Heart right ventricle (tissue), 16 donors: ENCODE measurements at regions not wholly inside any gene's neighbourhood (a gene's known extent, or its start where the extent isn't known, plus 50 kb on each side); places are given as distances from the start of the nearest gene placed in this dataset.

Experiments
- ATAC-seq, 8 donors: fragments of 200-7000 bp; cut with Tn5 transposase; one replicate each; pipeline ENCODE4 v1.9.1; 2020; ENCODE audit warnings: mild to moderate bottlenecking in 8 of 8, moderate library complexity in 8 of 8, moderate number of reproducible peaks in 1 of 8
- DNase-seq, 2 donors: peaks; one replicate each; pipeline ENCODE4 v3.0.0-alpha.2; 2020
- H3K27ac ChIP-seq, 10 donors: fragments of 200-600 bp; sonication (generic) in 2 of 10; one replicate each; pipeline versions ENCODE4 v1.5.0 to v1.8.0; 2020 to 2022; ENCODE audit warnings: mild to moderate bottlenecking in 3 of 10
- H3K27me3 ChIP-seq, 7 donors: fragments of 200-600 bp; one replicate each; pipeline ENCODE4 v1.8.0; 2021 to 2022; ENCODE audit warnings: mild to moderate bottlenecking in 2 of 7
- H3K36me3 ChIP-seq, 9 donors: fragments of 200-600 bp; sonication (generic) in 1 of 9; one replicate each; pipeline versions ENCODE4 v1.5.0 to v1.8.0; 2020 to 2022; ENCODE audit warnings: mild to moderate bottlenecking in 2 of 9
- H3K4me1 ChIP-seq, 9 donors: fragments of 200-600 bp; sonication (generic) in 1 of 9; one replicate each; pipeline versions ENCODE4 v1.5.0 to v1.8.0; 2020 to 2022; ENCODE audit warnings: mild to moderate bottlenecking in 4 of 9
- H3K4me3 ChIP-seq, 10 donors: fragments of 200-600 bp; sonication (generic) in 2 of 10; one replicate each; pipeline versions ENCODE4 v1.5.0 to v1.8.0; 2020 to 2022; ENCODE audit warnings: mild to moderate bottlenecking in 7 of 10, moderate library complexity in 2 of 10
- H3K9me3 ChIP-seq, 11 donors: fragments of 200-600 bp in 10 of 11; sonication (generic) in 2 of 11; one replicate each; pipeline versions ENCODE4 v1.5.0 to v1.8.0; 2013 to 2022; ENCODE audit warnings: mild to moderate bottlenecking in 2 of 11, control low read depth in 1 of 11, moderate library complexity in 1 of 11
- CTCF ChIP-seq, 9 donors: fragments of 200-600 bp; sonication (generic) in 2 of 9; IDR thresholded peaks; one replicate each; pipeline versions ENCODE4 v1.5.0 to v1.8.0; 2021 to 2022; ENCODE audit warnings: antibody characterized with exemption in 9 of 9, mild to moderate bottlenecking in 5 of 9, moderate library complexity in 1 of 9
- WGBS, 2 donors: extraction: QIAGEN DNeasy Blood & Tissue Kit; methylation state at CpG; one replicate each; pipeline ENCODE4 v1.1.7; 2013; ENCODE audit warnings: inconsistent platforms in 1 of 2; 5-methylcytosine and 5-hydroxymethylcytosine counted together
- intact Hi-C, 10 donors: fragments of 100-400 bp; cut with DNase I; formaldehyde crosslinking; loops; one replicate each; pipeline versions ENCODE4 v1.11.1 to v1.14.2; 2022
- donor health status: Arrhythmogenic right ventricular cardiomyopathy.
- donor health status: ischemic (EF 13 %, LVEDD 7.1; RV severe dilation, severe dysfunction).
- donor health status: healthy with polysubstance abuse.
- donor health status: DM: no; HTN: yes; CAD: no.
- donor health status: DM: no; HTN: no; CAD: no.
- donor health status: ischemic (EF 25% LVEDD 6.9; RV normal size, moderate dysfunction).
- donor health status: ischemic (EF 25% LVEDD 5.7; RV mildly dilated, moderate dysfunction).
- donor health status: healthy.
- donor health status: DM: yes; HTN: yes; CAD: no.
- donor health status: Ischemic cardiomyopathy.
- donor health status: ischemic (EF 35%, LVEDD 5.7; RV mildly dilated, moderate dysfunction).
- donor health status: nonischemic (EF 11% LVEDD 7.7; RV severe dilation, severe dysfunction).
- donor health status: DM: yes; HTN: yes; CAD: no.
- donor health status: PGD.
- donor health status: ischemic (EF 29% LVEDD 5.4; RV normal size, mild dysfunction).
- donor health status: nonischemic (EF 23%, LVEDD 6.1; RV moderate dilation, normal function).

- intact Hi-C loops, result no loop called here
- no peaks in the 10 kb centered on the region for H3K9me3 ChIP-seq
- H3K27ac ChIP-seq, result no peak overlapping the region
- TF ChIP-seq CTCF (IDR thresholded peaks at IDR 0.05), result no peak
- no peaks in the 10 kb centered on the region for H3K4me1 ChIP-seq
- 45 to 48% methylated on average over 4 of the region's 4 CpGs for WGBS, 2 donors
- DNase-seq, result no peak
- H3K4me3 ChIP-seq, result no peak overlapping the region
- no peaks in the 10 kb centered on the region for H3K27me3 ChIP-seq
- no peak for ATAC-seq
- H3K36me3 ChIP-seq, result no peaks in the 10 kb centered on the region
Observed at GRCh38 chr6:90983462-90983861, 396.6 kb upstream of the MAP3K7 start.

GRCh38 chr6:90982581-90982980, 395.7 kb upstream of the MAP3K7 start:
- Histone ChIP-seq H3K4me3 (no peak overlapping the region), H3K36me3 (no peaks in the 10 kb centered on the region), H3K27me3 (no peaks in the 10 kb centered on the region), H3K4me1 (no peaks in the 10 kb centered on the region), H3K27ac (no peak overlapping the region), H3K9me3 (no peaks in the 10 kb centered on the region)
- DNase-seq (no peak), ATAC-seq (no peak)
- WGBS, 2 donors, result 92 to 95% methylated on average over 7 of the region's 7 CpGs
- intact Hi-C loops, result no loop called here
- no peak for TF ChIP-seq CTCF (IDR thresholded peaks at IDR 0.05)

GRCh38 chr6:90982051-90982450, 395.2 kb upstream of the MAP3K7 start:
- no peak for TF ChIP-seq CTCF (IDR thresholded peaks at IDR 0.05)
- DNase-seq (no peak), ATAC-seq (no peak)
- Histone ChIP-seq H3K9me3 (no peaks in the 10 kb centered on the region), H3K27ac (no peak overlapping the region), H3K4me3 (no peak overlapping the region), H3K4me1 (no peaks in the 10 kb centered on the region), H3K36me3 (no peaks in the 10 kb centered on the region), H3K27me3 (no peaks in the 10 kb centered on the region)
- WGBS, 2 donors, result 83 to 91% methylated on average over 3 of the region's 3 CpGs
- intact Hi-C loops, result no loop called here

GRCh38 chr6:90978046-90978445, 391.2 kb upstream of the MAP3K7 start:
- Histone ChIP-seq H3K9me3 (no peaks in the 10 kb centered on the region), H3K4me1 (no peaks in the 10 kb centered on the region), H3K4me3 (no peak overlapping the region), H3K27ac (no peak overlapping the region), H3K36me3 (no peaks in the 10 kb centered on the region), H3K27me3 (no peaks in the 10 kb centered on the region)
- 58 to 63% methylated on average over 4 of the region's 4 CpGs for WGBS, 2 donors
- no peak for TF ChIP-seq CTCF (IDR thresholded peaks at IDR 0.05)
- DNase-seq (no peak), ATAC-seq (no peak)
- intact Hi-C loops, result no loop called here

- WGBS, 2 donors, result 53 to 61% methylated on average over 1 of the region's 1 CpG
- no peak for TF ChIP-seq CTCF (IDR thresholded peaks at IDR 0.05)
- H3K4me1 ChIP-seq, result no peaks in the 10 kb centered on the region
- H3K9me3 ChIP-seq, result no peaks in the 10 kb centered on the region
- H3K4me3 ChIP-seq, result no peak overlapping the region
- intact Hi-C loops, result no loop called here
- no peak for ATAC-seq
- H3K36me3 ChIP-seq, result no peaks in the 10 kb centered on the region
- H3K27ac ChIP-seq, result no peak overlapping the region
- no peaks in the 10 kb centered on the region for H3K27me3 ChIP-seq
- DNase-seq, result no peak
Observed at GRCh38 chr6:90977513-90977912, 390.6 kb upstream of the MAP3K7 start.
